Spinal cord (tissue), 9 donors: ENCODE measurements at regions not wholly inside any gene's neighbourhood (a gene's known extent, or its start where the extent isn't known, plus 50 kb on each side); places are given as distances from the start of the nearest gene placed in this dataset.

ENCODE experiments used
- DNase-seq, 6 donors: peaks; one replicate each; pipeline versions ENCODE4 v3.0.0 to v3.0.0-alpha.2; 2013 to 2015; ENCODE audit warnings: low spot score in 6 of 6, low read depth in 4 of 6
- H3K27ac ChIP-seq: one replicate; pipeline ENCODE4 v1.5.1; 2013; ENCODE audit warnings: low read depth, low read length, control low read depth
- H3K27me3 ChIP-seq: one replicate; pipeline ENCODE4 v1.6.1; 2013; ENCODE audit warnings: low read length; ENCODE audit not compliant: control insufficient read depth, insufficient read depth
- H3K36me3 ChIP-seq: one replicate; pipeline ENCODE4 v1.6.1; 2013; ENCODE audit warnings: low read length; ENCODE audit not compliant: control insufficient read depth, insufficient read depth
- H3K4me1 ChIP-seq: one replicate; pipeline ENCODE4 v1.6.1; 2013; ENCODE audit warnings: low read length; ENCODE audit not compliant: control insufficient read depth, insufficient read depth
- H3K4me3 ChIP-seq: one replicate; pipeline ENCODE4 v1.5.1; 2013; ENCODE audit warnings: low read depth, low read length, control low read depth
- H3K9me3 ChIP-seq: one replicate; pipeline ENCODE4 v1.6.1; 2013; ENCODE audit warnings: low read length; ENCODE audit not compliant: control insufficient read depth, insufficient read depth
- whole genome bisulfite sequencing: methylation state at CpG from one replicate; pipeline ENCODE4 v1.1.5; 2013; ENCODE audit warnings: missing lambda C conversion rate; ENCODE audit not compliant: insufficient coverage; 5-methylcytosine and 5-hydroxymethylcytosine counted together
- donor health status: healthy.

DNA sequence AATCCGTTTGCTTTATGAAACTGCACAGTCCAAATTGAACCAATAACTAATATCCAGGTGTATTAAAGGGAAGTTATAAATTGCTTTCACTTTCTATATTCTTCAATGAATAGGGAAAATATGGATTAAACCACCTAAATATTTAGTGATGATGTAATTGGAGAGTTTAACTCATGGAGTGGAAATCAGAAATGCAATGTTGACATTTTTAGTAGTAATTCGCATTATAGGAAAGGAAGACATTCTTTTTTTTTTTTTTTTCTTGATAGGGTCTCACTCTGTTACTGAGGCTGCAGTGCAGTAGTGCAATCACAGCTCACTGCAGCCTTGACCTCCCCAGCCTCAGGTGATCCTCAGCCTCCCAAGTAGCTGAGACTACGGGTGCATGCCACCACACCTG, 321.9 kb downstream of the RNF144A start:
- WGBS = 100% methylated on average over 1 of the region's 3 CpGs
- no peak for DNase-seq
- Histone ChIP-seq H3K4me3 (no peak overlapping the region), H3K4me1 (no peaks in the 10 kb centered on the region), H3K27me3 (no peaks in the 10 kb centered on the region), H3K27ac (no peak overlapping the region), H3K36me3 (no peaks in the 10 kb centered on the region), H3K9me3 (no peaks in the 10 kb centered on the region)

DNA sequence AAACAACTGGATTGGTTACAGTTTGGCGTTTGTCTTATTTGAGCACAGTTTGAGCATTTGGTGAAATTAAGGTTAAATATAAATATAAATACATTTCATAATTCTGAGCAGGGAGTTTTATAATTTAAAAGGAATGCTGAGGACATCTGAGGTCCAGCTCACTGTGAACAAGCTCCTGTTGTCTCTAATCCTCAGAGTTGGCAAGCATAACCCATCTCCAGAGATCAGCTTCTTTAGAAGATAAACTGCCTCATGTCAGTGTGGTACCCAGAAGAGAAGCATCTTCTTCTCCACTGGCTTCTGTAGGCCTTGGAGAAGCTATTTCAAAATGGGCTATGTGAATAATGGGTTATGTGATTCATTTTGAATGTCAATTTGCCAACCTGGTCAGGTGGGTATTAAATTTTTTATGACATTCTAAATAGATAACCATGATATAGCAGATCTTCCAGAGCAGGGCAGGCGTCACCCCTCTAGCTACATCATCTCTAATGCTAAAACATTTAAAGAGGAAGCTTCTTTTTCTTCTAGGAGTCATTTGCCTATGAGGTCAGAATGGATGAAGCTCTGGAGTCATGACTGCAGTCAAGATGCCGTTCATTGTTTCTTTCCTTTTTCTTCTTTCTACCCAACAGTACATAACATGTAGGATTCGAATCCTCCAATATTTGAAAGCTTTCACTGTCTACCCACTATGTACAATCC, 324.0 kb downstream of the RNF144A start:
- no peaks in the 10 kb centered on the region for H3K4me1 ChIP-seq
- H3K36me3 ChIP-seq = no peaks in the 10 kb centered on the region
- no peak overlapping the region for H3K27ac ChIP-seq
- WGBS = 100% methylated on average over 2 of the region's 4 CpGs
- H3K4me3 ChIP-seq = no peak overlapping the region
- H3K27me3 ChIP-seq = no peaks in the 10 kb centered on the region
- H3K9me3 ChIP-seq = no peaks in the 10 kb centered on the region
- no peak for DNase-seq

DNA sequence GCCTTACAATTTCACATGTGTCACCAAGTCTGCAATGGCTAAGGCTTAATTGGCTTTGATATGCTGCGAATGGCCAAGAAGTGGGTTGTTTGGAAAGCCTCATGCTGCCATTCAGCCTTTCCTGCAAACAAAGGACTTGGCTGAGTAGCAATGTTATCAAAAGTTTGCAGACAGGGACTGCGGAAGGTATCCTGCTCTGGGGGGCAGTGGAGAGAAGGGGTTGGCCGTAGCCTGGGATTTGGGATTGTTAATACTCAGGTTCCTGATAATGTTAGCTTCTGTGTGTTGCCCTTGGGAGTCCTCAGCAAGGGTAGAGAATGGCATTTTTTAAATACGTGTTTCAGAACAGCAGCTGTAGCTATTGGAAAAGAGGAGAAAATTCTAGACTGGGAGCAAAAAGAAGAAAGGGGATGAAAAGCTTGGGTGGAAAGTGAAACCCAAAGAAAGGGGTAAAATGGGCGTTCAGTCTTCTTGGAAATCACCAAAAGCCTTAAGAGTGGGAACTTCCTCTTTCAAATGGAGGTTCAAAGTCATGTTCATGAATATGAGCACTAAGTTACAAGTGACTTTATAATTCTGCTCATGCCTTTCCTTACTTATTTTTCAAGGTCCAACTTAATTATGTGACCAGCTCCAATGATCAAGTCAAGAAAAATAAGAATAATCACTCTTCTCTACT, 325.1 kb downstream of the RNF144A start:
- no peaks in the 10 kb centered on the region for H3K4me1 ChIP-seq
- no peak overlapping the region for H3K27ac ChIP-seq
- 70% methylated on average over 4 of the region's 5 CpGs for WGBS
- DNase-seq = no peak
- H3K27me3 ChIP-seq = no peaks in the 10 kb centered on the region
- no peaks in the 10 kb centered on the region for H3K36me3 ChIP-seq
- H3K9me3 ChIP-seq = no peaks in the 10 kb centered on the region
- H3K4me3 ChIP-seq = no peak overlapping the region

GRCh38 chr2:7243276-7243675, 326.1 kb downstream of the RNF144A start:
- H3K36me3 ChIP-seq = no peaks in the 10 kb centered on the region
- H3K4me1 ChIP-seq = no peaks in the 10 kb centered on the region
- DNase-seq = no peak
- H3K27me3 ChIP-seq = no peaks in the 10 kb centered on the region
- no peaks in the 10 kb centered on the region for H3K9me3 ChIP-seq
- 100% methylated on average over 1 of the region's 4 CpGs for WGBS
- no peak overlapping the region for H3K27ac ChIP-seq
- H3K4me3 ChIP-seq = no peak overlapping the region

- Histone ChIP-seq H3K36me3 (no peaks in the 10 kb centered on the region), H3K27me3 (no peaks in the 10 kb centered on the region)
Observed at GRCh38 chr2:7256377-7256776, 339.2 kb downstream of the RNF144A start.

GRCh38 chr2:7262727-7263126, 345.5 kb downstream of the RNF144A start:
- Histone ChIP-seq H3K4me3 (no peak overlapping the region), H3K36me3 (no peaks in the 10 kb centered on the region), H3K27ac (no peak overlapping the region), H3K27me3 (no peaks in the 10 kb centered on the region), H3K4me1 (no peaks in the 10 kb centered on the region), H3K9me3 (no peaks in the 10 kb centered on the region)
- 71% methylated on average over 6 of the region's 6 CpGs for WGBS
- DNase-seq = no peak

More at GRCh38 chr2:7256377-7256776, 339.2 kb downstream of the RNF144A start:
- no peak for DNase-seq
- WGBS = no CpG with 5 or more reads among the region's 5 CpGs
- H3K27ac ChIP-seq = no peak overlapping the region
- no peak overlapping the region for H3K4me3 ChIP-seq
- no peaks in the 10 kb centered on the region for H3K4me1 ChIP-seq
- H3K9me3 ChIP-seq = no peaks in the 10 kb centered on the region

DNA sequence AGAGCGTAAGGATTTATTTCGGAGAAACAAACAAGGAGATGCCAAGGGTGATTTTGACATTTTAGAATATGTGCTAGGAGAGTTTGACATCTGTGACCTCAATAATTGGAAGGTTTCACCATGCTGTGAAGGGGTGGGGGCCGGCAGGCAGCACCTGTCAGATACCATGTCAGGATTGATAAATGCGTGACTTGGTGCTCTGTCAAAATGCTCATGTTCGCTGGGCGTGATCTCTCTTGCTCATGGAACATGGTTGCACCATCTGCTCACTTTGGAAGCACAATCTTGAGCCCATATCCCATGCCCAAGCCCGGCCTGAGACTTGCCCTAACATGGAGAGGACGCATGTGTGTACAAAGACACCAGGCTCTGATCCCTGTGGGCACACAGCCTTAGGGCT, 347.6 kb downstream of the RNF144A start:
- Histone ChIP-seq H3K27me3 (no peaks in the 10 kb centered on the region), H3K4me3 (no peak overlapping the region), H3K9me3 (no peaks in the 10 kb centered on the region), H3K36me3 (no peaks in the 10 kb centered on the region), H3K27ac (no peak overlapping the region), H3K4me1 (no peaks in the 10 kb centered on the region)
- WGBS = 85% methylated on average over 8 of the region's 8 CpGs
- DNase-seq = peak in 1 of 6 donors; percentile 74

DNA sequence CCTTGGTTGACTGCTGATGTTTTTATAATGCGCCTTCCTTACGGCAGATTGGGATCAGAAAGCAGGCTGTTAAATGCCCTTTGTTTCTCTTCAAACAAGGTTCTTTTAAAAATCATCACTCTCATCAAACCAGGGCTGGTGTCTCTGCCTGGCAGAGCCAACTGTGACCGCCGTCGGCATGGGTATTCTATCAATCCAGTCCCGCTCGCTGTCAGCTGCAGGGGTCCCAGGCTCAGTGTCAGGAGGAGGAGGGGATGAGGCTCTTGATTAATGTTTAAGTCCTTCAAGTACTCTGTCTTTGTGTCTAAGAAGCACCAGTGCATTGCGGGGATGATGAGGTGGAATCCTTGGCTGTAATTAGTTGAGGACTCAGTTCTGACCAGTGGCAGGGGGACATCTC, 348.1 kb downstream of the RNF144A start:
- Histone ChIP-seq H3K4me3 (no peak overlapping the region), H3K4me1 (no peaks in the 10 kb centered on the region), H3K27me3 (no peaks in the 10 kb centered on the region), H3K9me3 (no peaks in the 10 kb centered on the region), H3K36me3 (no peaks in the 10 kb centered on the region), H3K27ac (no peak overlapping the region)
- 35% methylated on average over 8 of the region's 8 CpGs for WGBS
- peak in 1 of 6 donors; percentile 68 for DNase-seq

DNA sequence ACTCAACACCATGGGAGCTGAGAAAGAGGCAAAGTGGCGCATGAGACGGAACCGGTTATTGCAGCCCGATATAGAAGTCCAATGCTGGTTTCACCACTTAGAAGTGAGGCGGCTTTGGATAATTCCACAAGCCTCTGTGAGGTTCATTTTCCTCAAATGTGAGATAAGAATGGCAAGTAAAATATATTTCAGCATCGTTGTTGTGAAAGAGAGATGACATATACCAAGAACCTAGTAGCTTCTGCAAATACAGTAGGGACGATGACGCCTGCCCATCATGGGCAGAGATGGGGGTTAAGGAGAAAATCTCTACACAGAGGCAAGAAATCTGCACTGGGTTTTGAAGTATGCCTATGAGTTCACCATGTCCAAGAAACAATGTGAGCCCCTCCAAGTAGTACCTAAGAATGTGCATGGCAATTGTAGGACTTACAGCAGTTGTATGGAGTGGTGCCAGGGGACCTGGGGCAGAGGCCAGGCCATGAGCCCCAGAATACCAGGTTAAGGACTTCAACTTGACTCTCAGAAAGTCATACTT, 352.0 kb downstream of the RNF144A start:
- Histone ChIP-seq H3K4me3 (no peak overlapping the region), H3K4me1 (no peaks in the 10 kb centered on the region), H3K27me3 (no peaks in the 10 kb centered on the region), H3K9me3 (no peaks in the 10 kb centered on the region), H3K36me3 (no peaks in the 10 kb centered on the region), H3K27ac (no peak overlapping the region)
- DNase-seq = no peak
- 95% methylated on average over 4 of the region's 8 CpGs for WGBS

GRCh38 chr2:7270011-7270431, 352.8 kb downstream of the RNF144A start:
- no peak for DNase-seq
- WGBS = 71% methylated on average over 2 of the region's 7 CpGs

More at GRCh38 chr2:7270011-7270431, 352.8 kb downstream of the RNF144A start:
- no peaks in the 10 kb centered on the region for H3K27me3 ChIP-seq
- H3K27ac ChIP-seq = no peak overlapping the region
- H3K9me3 ChIP-seq = no peaks in the 10 kb centered on the region
- no peaks in the 10 kb centered on the region for H3K4me1 ChIP-seq
- H3K4me3 ChIP-seq = no peak overlapping the region
- no peaks in the 10 kb centered on the region for H3K36me3 ChIP-seq
